HG02623 (cell line): ENCODE measurements at regions not wholly inside any gene's neighbourhood (a gene's known extent, or its start where the extent isn't known, plus 50 kb on each side); places are given as distances from the start of the nearest gene placed in this dataset.
"Not testable (repeated sequence)": the region's sequence is repeated elsewhere in the genome, so short reads cannot be mapped to it uniquely, and the experiment has no call there.

Source experiments
- ATAC-seq: cut with Tn5 transposase; IDR thresholded peaks from one replicate; pipeline ENCODE4 v1.9.1; 2021; ENCODE audit warnings: moderate library complexity; ENCODE audit not compliant: unreplicated experiment

GRCh38 chr2:208921358-208921757 lies 502.5 kb upstream of the MAP2 start:
- ATAC-seq: not testable (repeated sequence)

- no peak for ATAC-seq
Measured at GRCh38 chr2:208927867-208928266, 496.0 kb upstream of the MAP2 start.

GRCh38 chr2:208929139-208929864 lies 494.5 kb upstream of the MAP2 start:
- no peak for ATAC-seq

- no peak for ATAC-seq
Measured at GRCh38 chr2:208929894-208930427, 493.9 kb upstream of the MAP2 start.

- ATAC-seq: no peak
Measured at GRCh38 chr2:208935531-208935930, 488.3 kb upstream of the MAP2 start.

GRCh38 chr2:208937521-208937920 lies 486.3 kb upstream of the MAP2 start:
- no peak for ATAC-seq

GRCh38 chr2:208939852-208940251 lies 484.0 kb upstream of the MAP2 start:
- no peak for ATAC-seq

GRCh38 chr2:208945719-208946256 lies 478.1 kb upstream of the MAP2 start:
- ATAC-seq: no peak

- no peak for ATAC-seq
Measured at GRCh38 chr2:208948073-208948472, 475.8 kb upstream of the MAP2 start.

GRCh38 chr2:208970070-208970469 lies 453.8 kb upstream of the MAP2 start:
- no peak for ATAC-seq

- ATAC-seq: no peak
Measured at GRCh38 chr2:208977582-208977981, 446.3 kb upstream of the MAP2 start.

- ATAC-seq: no peak
Measured at GRCh38 chr2:208978946-208979345, 444.9 kb upstream of the MAP2 start.

- no peak for ATAC-seq
Measured at GRCh38 chr2:208980321-208980720, 443.5 kb upstream of the MAP2 start.

GRCh38 chr2:208982831-208983230 lies 441.0 kb upstream of the MAP2 start:
- no peak for ATAC-seq

- no peak for ATAC-seq
Measured at GRCh38 chr2:208983486-208983885, 440.4 kb upstream of the MAP2 start.

GRCh38 chr2:208984376-208985090 lies 439.3 kb upstream of the MAP2 start:
- no peak for ATAC-seq

GRCh38 chr2:208985644-208986043 lies 438.2 kb upstream of the MAP2 start:
- ATAC-seq: no peak

GRCh38 chr2:208990716-208991115 lies 433.1 kb upstream of the MAP2 start:
- no peak for ATAC-seq

GRCh38 chr2:208999911-209000310 lies 423.9 kb upstream of the MAP2 start:
- ATAC-seq: no peak

- no peak for ATAC-seq
Measured at GRCh38 chr2:209002054-209002453, 421.8 kb upstream of the MAP2 start.

GRCh38 chr2:209005371-209005770 lies 418.5 kb upstream of the MAP2 start:
- no peak for ATAC-seq
